Lower lobe of right lung (tissue), 2 donors: ENCODE measurements at regions not wholly inside any gene's neighbourhood (a gene's known extent, or its start where the extent isn't known, plus 50 kb on each side); places are given as distances from the start of the nearest gene placed in this dataset.

Experiments
- ATAC-seq, 2 donors: fragments of 200-7000 bp; cut with Tn5 transposase; one replicate each; pipeline ENCODE4 v1.9.1; 2020 to 2022; ENCODE audit warnings: mild to moderate bottlenecking in 2 of 2, moderate library complexity in 2 of 2
- DNase-seq: peaks from one replicate; pipeline ENCODE4 v3.0.0-alpha.2; 2020
- H3K27ac ChIP-seq: fragments of 200-600 bp; one replicate; pipeline ENCODE4 v1.8.0; 2022
- H3K27me3 ChIP-seq: fragments of 200-600 bp; one replicate; pipeline ENCODE4 v1.8.0; 2022; ENCODE audit warnings: low read depth
- H3K36me3 ChIP-seq: fragments of 200-600 bp; one replicate; pipeline ENCODE4 v1.8.0; 2022; ENCODE audit warnings: mild to moderate bottlenecking
- H3K4me1 ChIP-seq: fragments of 200-600 bp; one replicate; pipeline ENCODE4 v1.8.0; 2022
- H3K4me3 ChIP-seq: fragments of 200-600 bp; one replicate; pipeline ENCODE4 v1.8.0; 2022; ENCODE audit warnings: mild to moderate bottlenecking
- H3K9me3 ChIP-seq: fragments of 200-600 bp; one replicate; pipeline ENCODE4 v1.8.0; 2022
- CTCF ChIP-seq: fragments of 200-600 bp; IDR thresholded peaks from one replicate; pipeline ENCODE4 v1.8.0; 2022; ENCODE audit warnings: antibody characterized with exemption, mild to moderate bottlenecking
- intact Hi-C: fragments of 100-400 bp; cut with DNase I; formaldehyde crosslinking; loops from one replicate; pipeline ENCODE4 v1.11.0; 2022
- donor health status: DM: no; HTN: yes; CAD: no; lungs with severe emphysema.

- intact Hi-C loops, result no loop called here
- no peaks in the 10 kb centered on the region for H3K4me1 ChIP-seq
- H3K9me3 ChIP-seq, result no peaks in the 10 kb centered on the region
- DNase-seq (no peak), ATAC-seq (no peak)
- no peak overlapping the region for H3K27ac ChIP-seq
- H3K36me3 ChIP-seq, result no peaks in the 10 kb centered on the region
- no peak for TF ChIP-seq CTCF
- no peaks in the 10 kb centered on the region for H3K27me3 ChIP-seq
- no peak overlapping the region for H3K4me3 ChIP-seq
These were observed 117.5 kb upstream of the NCKAP5 start for GRCh38 chr2:133685636-133686215.

GRCh38 chr2:133690780-133691179 lies 122.5 kb upstream of the NCKAP5 start:
- Histone ChIP-seq H3K27ac (no peak overlapping the region), H3K27me3 (no peaks in the 10 kb centered on the region), H3K4me3 (no peak overlapping the region), H3K4me1 (no peaks in the 10 kb centered on the region), H3K36me3 (no peaks in the 10 kb centered on the region), H3K9me3 (no peaks in the 10 kb centered on the region)
- intact Hi-C loops, result no loop called here
- TF ChIP-seq CTCF, result no peak
- ATAC-seq (no peak), DNase-seq (no peak)

GRCh38 chr2:133691336-133691735 lies 123.1 kb upstream of the NCKAP5 start:
- Histone ChIP-seq H3K9me3 (no peaks in the 10 kb centered on the region), H3K27ac (no peak overlapping the region), H3K4me1 (no peaks in the 10 kb centered on the region), H3K4me3 (no peak overlapping the region), H3K27me3 (no peaks in the 10 kb centered on the region), H3K36me3 (no peaks in the 10 kb centered on the region)
- DNase-seq (no peak), ATAC-seq (no peak)
- no peak for TF ChIP-seq CTCF
- intact Hi-C loops, result no loop called here

DNA sequence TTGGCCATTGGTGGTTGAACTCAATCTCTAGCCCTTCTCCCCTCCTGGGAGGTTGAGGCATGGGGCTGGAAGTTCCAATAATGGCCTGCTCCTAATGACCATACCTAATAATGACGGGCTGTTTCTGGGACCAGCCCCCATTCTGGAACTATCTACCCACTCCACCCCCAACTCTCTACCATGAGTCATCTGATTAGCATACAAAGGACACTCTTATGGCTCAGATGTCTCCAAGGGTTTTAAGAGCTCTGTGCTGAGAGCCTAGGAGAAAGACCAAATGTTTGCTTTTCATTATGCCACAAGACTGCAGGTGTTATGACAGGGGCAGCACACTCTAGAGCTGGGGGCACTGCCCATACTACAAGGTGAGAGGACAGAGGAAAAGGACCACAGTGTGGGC lies 137.0 kb upstream of the NCKAP5 start:
- TF ChIP-seq CTCF, result no peak
- no peaks in the 10 kb centered on the region for H3K36me3 ChIP-seq
- no peak overlapping the region for H3K4me3 ChIP-seq
- H3K27me3 ChIP-seq, result no peaks in the 10 kb centered on the region
- no peaks in the 10 kb centered on the region for H3K4me1 ChIP-seq
- no peak for DNase-seq
- H3K27ac ChIP-seq, result no peak overlapping the region
- no peaks in the 10 kb centered on the region for H3K9me3 ChIP-seq
- intact Hi-C loops, result no loop called here
- ATAC-seq, result no peak

GRCh38 chr2:133710613-133711012 lies 142.3 kb upstream of the NCKAP5 start:
- DNase-seq (no peak), ATAC-seq (no peak)
- TF ChIP-seq CTCF, result no peak
- Histone ChIP-seq H3K9me3 (no peaks in the 10 kb centered on the region), H3K27ac (no peak overlapping the region), H3K27me3 (no peaks in the 10 kb centered on the region), H3K4me3 (no peak overlapping the region), H3K4me1 (no peaks in the 10 kb centered on the region), H3K36me3 (no peaks in the 10 kb centered on the region)
- intact Hi-C loops, result no loop called here

DNA sequence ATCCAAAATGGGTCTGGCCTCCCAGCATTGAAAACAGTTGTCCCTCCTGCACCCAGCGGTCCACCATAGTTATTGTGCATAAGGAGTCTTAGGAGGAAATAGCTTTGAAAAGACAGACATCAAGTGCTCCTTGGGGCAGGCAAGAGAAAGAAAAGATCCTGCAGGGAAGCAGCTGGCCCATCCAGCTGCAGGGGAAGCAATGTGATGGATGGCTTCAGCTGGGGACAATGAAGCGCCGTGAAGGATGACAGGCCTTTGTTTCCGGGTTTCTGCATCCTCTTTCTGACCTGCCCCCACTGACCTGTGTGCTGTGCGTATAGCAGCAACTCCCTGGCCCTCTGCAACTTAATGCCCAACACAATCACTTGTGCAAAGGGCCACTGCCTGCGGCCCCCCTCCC lies 142.9 kb upstream of the NCKAP5 start:
- H3K36me3 ChIP-seq, result no peaks in the 10 kb centered on the region
- ATAC-seq (no peak), DNase-seq (no peak)
- H3K4me1 ChIP-seq, result no peaks in the 10 kb centered on the region
- H3K9me3 ChIP-seq, result no peaks in the 10 kb centered on the region
- no peak overlapping the region for H3K27ac ChIP-seq
- intact Hi-C loops, result no loop called here
- H3K4me3 ChIP-seq, result no peak overlapping the region
- no peak for TF ChIP-seq CTCF
- H3K27me3 ChIP-seq, result no peaks in the 10 kb centered on the region
